GM20000 (cell line): ENCODE measurements at regions not wholly inside any gene's neighbourhood (a gene's known extent, or its start where the extent isn't known, plus 50 kb on each side); places are given as distances from the start of the nearest gene placed in this dataset.
"Not testable (repeated sequence)": the region's sequence is repeated elsewhere in the genome, so short reads cannot be mapped to it uniquely, and the experiment has no call there.

ENCODE experiments used
- DNase-seq: peaks from one replicate; pipeline ENCODE4 v3.0.0; 2012; ENCODE audit warnings: low spot score
- TF ChIP-seq, protein P1 (sequence below): IDR thresholded peaks from 2 replicates; pipeline ENCODE4 v1.5.1; 2012; ENCODE audit warnings: mild to moderate bottlenecking, control low read depth; ENCODE audit errors: extremely low read depth, missing control alignments

- TF ChIP-seq, protein P1, sequence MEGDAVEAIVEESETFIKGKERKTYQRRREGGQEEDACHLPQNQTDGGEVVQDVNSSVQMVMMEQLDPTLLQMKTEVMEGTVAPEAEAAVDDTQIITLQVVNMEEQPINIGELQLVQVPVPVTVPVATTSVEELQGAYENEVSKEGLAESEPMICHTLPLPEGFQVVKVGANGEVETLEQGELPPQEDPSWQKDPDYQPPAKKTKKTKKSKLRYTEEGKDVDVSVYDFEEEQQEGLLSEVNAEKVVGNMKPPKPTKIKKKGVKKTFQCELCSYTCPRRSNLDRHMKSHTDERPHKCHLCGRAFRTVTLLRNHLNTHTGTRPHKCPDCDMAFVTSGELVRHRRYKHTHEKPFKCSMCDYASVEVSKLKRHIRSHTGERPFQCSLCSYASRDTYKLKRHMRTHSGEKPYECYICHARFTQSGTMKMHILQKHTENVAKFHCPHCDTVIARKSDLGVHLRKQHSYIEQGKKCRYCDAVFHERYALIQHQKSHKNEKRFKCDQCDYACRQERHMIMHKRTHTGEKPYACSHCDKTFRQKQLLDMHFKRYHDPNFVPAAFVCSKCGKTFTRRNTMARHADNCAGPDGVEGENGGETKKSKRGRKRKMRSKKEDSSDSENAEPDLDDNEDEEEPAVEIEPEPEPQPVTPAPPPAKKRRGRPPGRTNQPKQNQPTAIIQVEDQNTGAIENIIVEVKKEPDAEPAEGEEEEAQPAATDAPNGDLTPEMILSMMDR, result no peak
- no peak for DNase-seq
These were observed 195.9 kb downstream of the SHOX start for GRCh38 chrX:826448-826847.

DNA sequence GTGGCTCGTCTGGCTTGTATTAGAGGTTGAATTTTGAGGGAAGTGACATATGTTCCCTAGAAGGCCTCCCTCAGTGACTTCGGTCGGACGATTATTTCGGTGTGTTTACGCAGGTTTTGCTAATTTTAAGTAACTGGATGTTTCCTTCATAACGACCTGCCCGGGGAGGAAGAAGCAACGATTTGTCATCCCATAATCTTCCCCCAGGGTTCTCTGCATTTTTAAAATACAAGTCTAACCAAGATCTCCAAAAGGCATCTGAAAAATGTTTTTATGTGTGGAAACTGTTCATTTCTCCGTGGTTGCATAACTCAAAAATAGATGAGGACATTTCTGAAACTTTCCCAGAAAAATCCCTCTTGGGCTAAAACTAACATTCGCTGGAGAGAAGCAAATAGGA lies 195.4 kb downstream of the SHOX start:
- no peak for DNase-seq

GRCh38 chrX:823073-823472 lies 192.5 kb downstream of the SHOX start:
- not testable (repeated sequence) for DNase-seq

More for the DNA sequence above, 195.4 kb downstream of the SHOX start:
- TF ChIP-seq, protein P1, result no peak

GRCh38 chrX:821327-822107 lies 190.9 kb downstream of the SHOX start:
- TF ChIP-seq, protein P1, result no peak
- no peak for DNase-seq

DNA sequence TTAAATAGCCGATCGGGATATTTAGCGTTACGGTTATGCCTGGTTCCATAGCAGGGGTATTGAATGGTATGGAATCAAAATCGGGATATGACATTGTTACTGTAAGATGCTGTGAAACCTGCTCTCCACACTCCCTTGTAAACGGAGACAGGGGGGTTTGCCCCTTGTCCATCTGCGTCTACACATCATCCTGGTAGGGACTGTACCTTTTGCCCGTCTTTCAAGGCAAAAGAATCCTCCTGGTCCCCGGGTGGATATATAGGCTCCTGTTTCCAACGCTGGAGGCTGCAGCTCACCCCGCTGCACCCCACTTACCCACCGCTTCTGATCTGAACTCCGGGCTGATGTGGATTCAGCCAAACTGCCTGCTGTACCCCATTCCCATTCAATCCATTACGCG lies 189.1 kb downstream of the SHOX start:
- DNase-seq, result no peak

GRCh38 chrX:817759-818300 lies 187.2 kb downstream of the SHOX start:
- DNase-seq, result no peak

More for the DNA sequence above, 189.1 kb downstream of the SHOX start:
- TF ChIP-seq, protein P1, result no peak

GRCh38 chrX:817147-817546 lies 186.6 kb downstream of the SHOX start:
- not testable (repeated sequence) for DNase-seq

More at GRCh38 chrX:817759-818300, 187.2 kb downstream of the SHOX start:
- TF ChIP-seq, protein P1, result no peak

DNA sequence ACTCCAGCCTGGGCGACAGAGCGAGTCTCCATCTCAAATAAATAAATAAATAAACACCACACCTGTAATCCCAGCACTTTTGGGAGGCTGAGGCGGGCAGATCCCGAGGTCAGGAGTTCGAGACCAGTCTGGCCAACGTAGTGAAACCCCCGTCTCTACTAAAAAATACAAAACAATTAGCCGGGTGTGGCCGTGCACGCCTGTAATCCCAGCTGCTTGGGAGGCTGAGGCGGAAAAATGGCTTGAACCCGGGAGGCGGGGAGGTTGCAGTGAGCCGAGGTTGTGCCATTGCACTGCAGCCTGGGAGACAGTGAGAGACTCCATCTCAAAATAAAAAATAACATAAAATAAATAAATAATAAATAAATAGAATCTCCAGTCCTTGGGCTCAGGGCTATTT lies 185.8 kb downstream of the SHOX start:
- TF ChIP-seq, protein P1, result no peak

More for the DNA sequence above, 185.8 kb downstream of the SHOX start:
- DNase-seq, result no peak
